Sigmoid colon (tissue), 4 donors: ENCODE measurements at regions not wholly inside any gene's neighbourhood (a gene's known extent, or its start where the extent isn't known, plus 50 kb on each side); places are given as distances from the start of the nearest gene placed in this dataset.
"Not testable (repeated sequence)": the region's sequence is repeated elsewhere in the genome, so short reads cannot be mapped to it uniquely, and the experiment has no call there.

Source experiments
- CTCF ChIP-seq, 4 experiments: fragments of 450-650 bp in 3 of 4; fragments of 200-600 bp in 1 of 4; IDR thresholded peaks; one replicate each; pipeline ENCODE4 v1.5.1; 2016 to 2019; ENCODE audit warnings: antibody characterized with exemption in 4 of 4, mild to moderate bottlenecking in 3 of 4, moderate library complexity in 2 of 4
- POLR2AphosphoS5 ChIP-seq, 4 donors: sonication (generic); formaldehyde crosslinking; IDR thresholded peaks; one replicate each; pipeline ENCODE4 v1.6.1; 2017; ENCODE audit warnings: antibody characterized with exemption in 4 of 4

- not testable (repeated sequence) for TF ChIP-seq CTCF, POLR2AphosphoS5 (IDR thresholded peaks at IDR 0.05)
Measured at GRCh38 chr16:70048083-70048482, 66.0 kb upstream of the PDPR start.
